ENCODE measurements at regions not wholly inside any gene's neighbourhood (a gene's known extent, or its start where the extent isn't known, plus 50 kb on each side); places are given as distances from the start of the nearest gene placed in this dataset.

DNA sequence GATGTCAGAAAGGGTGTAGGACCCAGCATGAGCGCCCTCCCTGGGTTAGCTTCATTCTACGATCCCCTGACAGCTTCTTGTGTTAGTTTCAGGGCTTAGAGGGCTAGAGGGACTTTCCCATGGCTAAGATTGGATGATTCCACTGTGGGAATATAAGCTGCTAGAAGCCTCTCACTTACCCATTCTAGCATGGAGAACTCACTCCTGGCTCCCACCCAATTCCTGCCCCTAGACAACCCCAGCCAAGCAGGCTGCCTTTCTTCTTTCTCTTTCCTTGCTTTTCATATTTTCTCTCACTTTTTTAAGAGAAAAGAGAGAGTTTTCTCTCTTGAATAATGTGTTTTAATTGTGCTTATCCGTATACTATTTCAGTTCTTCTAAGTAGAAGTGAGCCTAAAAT lies 335.1 kb upstream of the CNTN6 start:
- TF ChIP-seq, protein P1, sequence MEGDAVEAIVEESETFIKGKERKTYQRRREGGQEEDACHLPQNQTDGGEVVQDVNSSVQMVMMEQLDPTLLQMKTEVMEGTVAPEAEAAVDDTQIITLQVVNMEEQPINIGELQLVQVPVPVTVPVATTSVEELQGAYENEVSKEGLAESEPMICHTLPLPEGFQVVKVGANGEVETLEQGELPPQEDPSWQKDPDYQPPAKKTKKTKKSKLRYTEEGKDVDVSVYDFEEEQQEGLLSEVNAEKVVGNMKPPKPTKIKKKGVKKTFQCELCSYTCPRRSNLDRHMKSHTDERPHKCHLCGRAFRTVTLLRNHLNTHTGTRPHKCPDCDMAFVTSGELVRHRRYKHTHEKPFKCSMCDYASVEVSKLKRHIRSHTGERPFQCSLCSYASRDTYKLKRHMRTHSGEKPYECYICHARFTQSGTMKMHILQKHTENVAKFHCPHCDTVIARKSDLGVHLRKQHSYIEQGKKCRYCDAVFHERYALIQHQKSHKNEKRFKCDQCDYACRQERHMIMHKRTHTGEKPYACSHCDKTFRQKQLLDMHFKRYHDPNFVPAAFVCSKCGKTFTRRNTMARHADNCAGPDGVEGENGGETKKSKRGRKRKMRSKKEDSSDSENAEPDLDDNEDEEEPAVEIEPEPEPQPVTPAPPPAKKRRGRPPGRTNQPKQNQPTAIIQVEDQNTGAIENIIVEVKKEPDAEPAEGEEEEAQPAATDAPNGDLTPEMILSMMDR (IDR thresholded peaks at IDR 0.05), result no peak
- TF ChIP-seq TP53 (CRISPR knock-in tag; IDR thresholded peaks at IDR 0.05), result no peak
- TF ChIP-seq CREM (CRISPR knock-in tag; IDR thresholded peaks at IDR 0.05), result no peak

All from WTC11 (cell line).